Right lobe of liver (tissue), 6 donors: ENCODE measurements at regions not wholly inside any gene's neighbourhood (a gene's known extent, or its start where the extent isn't known, plus 50 kb on each side); places are given as distances from the start of the nearest gene placed in this dataset.

Experiments
- ATAC-seq, 4 donors: fragments of 200-7000 bp; cut with Tn5 transposase; one replicate each; pipeline ENCODE4 v1.9.1; 2020; ENCODE audit warnings: mild to moderate bottlenecking in 4 of 4, moderate library complexity in 4 of 4
- DNase-seq, 3 donors: peaks; one replicate each; pipeline ENCODE4 v3.0.0-alpha.2; 2020
- H3K27ac ChIP-seq, 3 donors: fragments of 200-600 bp; one replicate each; pipeline ENCODE4 v1.8.0; 2022
- H3K27me3 ChIP-seq, 2 donors: fragments of 200-600 bp; one replicate each; pipeline ENCODE4 v1.8.0; 2022
- H3K36me3 ChIP-seq, 4 donors: fragments of 200-600 bp; sonication (generic) in 1 of 4; one replicate each; pipeline versions ENCODE4 v1.5.1 to v1.8.0; 2017 to 2022; ENCODE audit warnings: control low read depth in 1 of 4
- H3K4me1 ChIP-seq, 4 donors: fragments of 200-600 bp; sonication (generic) in 1 of 4; one replicate each; pipeline versions ENCODE4 v1.5.1 to v1.8.0; 2017 to 2022; ENCODE audit warnings: control low read depth in 1 of 4
- H3K4me3 ChIP-seq, 3 donors: fragments of 200-600 bp; one replicate each; pipeline ENCODE4 v1.8.0; 2022
- H3K9me3 ChIP-seq, 4 donors: fragments of 200-600 bp; sonication (generic) in 1 of 4; one replicate each; pipeline versions ENCODE4 v1.5.1 to v1.8.0; 2017 to 2022; ENCODE audit warnings: control low read depth in 1 of 4
- CTCF ChIP-seq, 4 donors: fragments of 200-600 bp in 3 of 4; fragments of 450-650 bp in 1 of 4; IDR thresholded peaks; one replicate each; pipeline versions ENCODE4 v1.5.1 to v1.8.0; 2016 to 2022; ENCODE audit warnings: antibody characterized with exemption in 4 of 4, mild to moderate bottlenecking in 2 of 4
- POLR2A ChIP-seq: fragments of 450-650 bp; IDR thresholded peaks from one replicate; pipeline ENCODE4 v1.6.1; 2017; ENCODE audit warnings: antibody characterized with exemption, mild to moderate bottlenecking
- WGBS: methylation state at CpG from one replicate; pipeline ENCODE4 v1.1.6; 2018; ENCODE audit warnings: low coverage, low lambda C conversion rate; ENCODE audit not compliant: insufficient coverage; ENCODE audit errors: missing lambda C conversion rate; 5-methylcytosine and 5-hydroxymethylcytosine counted together
- intact Hi-C, 2 donors: fragments of 100-400 bp; cut with DNase I; formaldehyde crosslinking; loops; one replicate each; pipeline versions ENCODE4 v1.11.2 to v1.14.1; 2022
- donor health status: DM: no; HTN: yes; CAD: no.
- donor health status: DM: no; HTN: no; CAD: no.
- donor health status: DM: no; HTN: no; CAD: no.
- donor health status: DM: no; HTN: yes; CAD: no.
- donor health status: DM: no; HTN: yes; CAD: no.

GRCh38 chr10:132993271-132994184 is 51.2 kb upstream of the CFAP46 start:
- Histone ChIP-seq H3K4me1 (no peaks in the 10 kb centered on the region), H3K4me3 (no peak overlapping the region), H3K27me3 (no peaks in the 10 kb centered on the region), H3K9me3 (no peaks in the 10 kb centered on the region), H3K36me3 (no peaks in the 10 kb centered on the region), H3K27ac (no peak overlapping the region)
- intact Hi-C loops, result no loop called here
- no peak for ATAC-seq
- peak in 2 of 3 donors; percentile 14 to 39 for DNase-seq
- 86% methylated on average over 5 of the region's 43 CpGs for WGBS
- TF ChIP-seq CTCF (IDR thresholded peaks at IDR 0.05), result no peak
- TF ChIP-seq POLR2A, result no peak

- Histone ChIP-seq H3K4me1 (no peaks in the 10 kb centered on the region), H3K4me3 (no peak overlapping the region), H3K36me3 (no peaks in the 10 kb centered on the region), H3K27ac (no peak overlapping the region), H3K9me3 (no peaks in the 10 kb centered on the region), H3K27me3 (no peaks in the 10 kb centered on the region)
- TF ChIP-seq CTCF (IDR thresholded peaks at IDR 0.05) (no peak), POLR2A (no peak)
- WGBS, result 58% methylated on average over 4 of the region's 36 CpGs
- DNase-seq (peak in 2 of 3 donors; percentile 15 to 48), ATAC-seq (no peak)
- intact Hi-C loops, result no loop called here
Measured at GRCh38 chr10:132992433-132993215, 50.3 kb upstream of the CFAP46 start.
